ENCODE measurements at regions not wholly inside any gene's neighbourhood (a gene's known extent, or its start where the extent isn't known, plus 50 kb on each side); places are given as distances from the start of the nearest gene placed in this dataset.

DNA sequence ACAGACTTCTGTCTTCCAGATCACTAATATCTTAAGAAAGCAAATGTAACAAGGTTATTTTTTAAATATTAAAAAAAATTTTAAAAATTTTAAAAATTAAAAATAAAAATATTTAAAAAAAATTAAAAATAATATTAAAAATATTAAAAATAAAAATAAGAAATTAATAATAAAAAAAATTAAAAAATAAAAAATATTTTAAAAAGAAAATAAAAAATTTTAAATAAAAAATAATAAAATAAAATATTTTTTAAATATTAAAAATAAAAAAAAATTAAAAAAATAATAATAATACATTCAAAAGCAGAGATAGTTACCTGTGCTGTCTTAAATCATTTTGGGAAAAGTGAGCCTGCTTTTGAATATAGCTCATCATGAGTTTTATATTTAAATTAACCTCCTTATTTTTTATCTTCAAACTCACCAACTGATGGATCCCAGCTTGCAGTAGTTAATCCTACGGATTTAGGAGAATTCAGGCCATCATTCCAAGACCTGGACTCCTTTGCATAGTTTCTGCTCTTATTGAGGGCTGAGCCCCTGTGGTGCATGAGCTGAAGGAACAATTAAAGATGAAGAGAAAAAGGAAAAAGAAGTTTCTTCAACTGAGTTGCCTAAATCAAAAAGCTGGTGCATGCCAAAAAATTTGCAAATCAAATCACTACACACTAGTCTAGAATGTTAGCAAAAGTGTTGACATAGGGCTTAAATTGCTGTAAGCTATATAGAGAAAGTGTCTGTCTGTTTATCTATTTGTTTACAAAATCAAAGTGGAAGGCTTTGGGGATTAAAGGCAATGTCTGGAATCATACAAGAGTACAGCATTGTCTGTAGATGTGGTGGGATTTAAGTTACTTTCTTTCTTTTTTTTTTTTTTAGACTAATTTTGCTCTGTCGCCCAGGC, 50.5 kb upstream of the ZNF438 start:
- DNase-seq, result no peak

DNA sequence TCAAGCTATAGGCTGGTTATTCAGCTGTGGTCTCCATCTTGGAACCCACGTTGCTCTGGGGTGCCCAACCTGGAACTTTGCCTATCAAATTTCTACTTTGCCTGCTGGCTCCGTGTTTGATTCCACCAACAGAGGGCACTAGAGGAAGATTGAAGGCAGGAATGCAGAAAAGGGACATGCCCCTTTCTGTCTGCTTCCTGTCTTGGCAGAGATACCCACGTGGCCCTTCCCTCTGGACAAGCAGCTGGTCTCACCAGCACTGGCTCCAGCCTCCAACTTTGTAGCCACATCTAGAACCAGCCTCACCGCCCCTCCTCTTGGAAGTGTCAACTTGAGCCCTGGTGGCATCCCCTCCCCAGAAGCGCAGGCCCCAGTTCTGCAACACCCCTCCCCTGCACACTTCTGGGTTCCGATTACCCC, 52.1 kb upstream of the ZNF438 start:
- peak; percentile 79 for DNase-seq

DNA sequence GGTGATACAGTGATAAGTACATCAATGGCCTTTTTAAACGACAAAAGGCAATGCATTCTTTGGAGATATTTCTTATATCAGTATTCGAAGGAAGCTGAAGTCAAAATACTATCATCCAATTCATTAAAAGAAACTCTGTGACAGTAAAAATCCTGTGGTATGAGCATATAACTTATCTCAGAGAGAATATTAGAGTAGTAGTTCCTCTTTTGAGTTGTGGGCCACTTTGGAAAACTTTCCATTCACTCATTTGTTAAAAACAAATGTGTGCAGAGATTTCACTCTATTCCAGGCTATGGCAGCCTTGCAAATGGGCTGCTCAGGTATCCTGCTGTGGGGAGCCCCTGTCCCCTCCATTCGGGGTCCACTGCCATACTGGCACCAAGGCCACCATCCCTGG, 55.3 kb upstream of the ZNF438 start:
- no peak for DNase-seq

DNA sequence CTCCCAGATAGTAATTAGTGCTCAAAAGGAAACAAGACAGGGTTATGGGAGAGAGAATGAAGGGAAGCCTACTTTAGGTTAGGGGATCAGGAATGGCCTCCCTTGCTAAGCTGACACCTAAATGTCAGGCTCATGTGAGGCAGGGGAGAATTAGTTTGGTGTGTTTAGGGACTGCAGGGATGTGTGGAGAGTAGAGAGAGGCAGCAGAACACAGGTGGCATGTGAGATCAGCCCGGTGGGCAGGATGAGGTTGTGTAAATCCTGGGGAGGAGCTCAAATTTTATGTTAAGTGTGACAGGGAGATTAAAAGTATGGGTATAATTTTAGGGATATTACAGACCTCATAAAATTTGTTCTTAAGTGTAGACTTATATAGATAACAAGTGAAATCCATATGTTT, 56.2 kb upstream of the ZNF438 start:
- DNase-seq, result no peak

DNA sequence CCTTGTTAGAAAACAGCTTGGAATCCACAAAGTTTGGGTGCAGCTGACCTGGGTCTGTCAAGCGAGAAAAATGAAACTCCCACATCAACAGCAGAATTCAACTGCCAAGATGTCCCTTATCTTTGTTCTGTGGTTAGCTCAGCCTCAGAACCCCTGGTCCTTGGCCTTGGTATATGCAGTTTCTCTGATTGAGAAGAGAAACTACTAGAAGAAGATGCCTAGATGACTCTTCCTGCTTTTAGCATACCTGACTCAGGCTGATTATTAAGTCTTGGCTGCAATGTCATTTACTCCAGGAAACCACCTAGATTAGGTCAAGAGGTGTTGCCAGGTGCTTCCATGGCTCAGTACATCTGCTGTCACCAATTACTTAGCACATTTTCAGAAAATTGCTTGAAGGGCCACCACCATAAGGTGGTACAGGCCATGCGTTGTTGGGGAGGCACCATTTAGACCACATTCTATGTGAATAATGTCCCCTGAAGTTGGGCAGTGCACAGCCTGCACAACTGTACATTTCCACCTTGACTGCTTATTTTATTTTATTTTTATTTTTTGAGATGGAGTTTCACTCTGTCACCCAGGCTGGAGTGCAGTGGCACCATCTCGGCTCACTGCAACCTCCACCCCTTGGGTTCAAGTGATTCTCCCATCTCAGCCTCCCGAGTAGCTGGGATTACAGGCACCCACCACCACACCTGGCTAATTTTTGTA, 59.4 kb upstream of the ZNF438 start:
- DNase-seq, result no peak

DNA sequence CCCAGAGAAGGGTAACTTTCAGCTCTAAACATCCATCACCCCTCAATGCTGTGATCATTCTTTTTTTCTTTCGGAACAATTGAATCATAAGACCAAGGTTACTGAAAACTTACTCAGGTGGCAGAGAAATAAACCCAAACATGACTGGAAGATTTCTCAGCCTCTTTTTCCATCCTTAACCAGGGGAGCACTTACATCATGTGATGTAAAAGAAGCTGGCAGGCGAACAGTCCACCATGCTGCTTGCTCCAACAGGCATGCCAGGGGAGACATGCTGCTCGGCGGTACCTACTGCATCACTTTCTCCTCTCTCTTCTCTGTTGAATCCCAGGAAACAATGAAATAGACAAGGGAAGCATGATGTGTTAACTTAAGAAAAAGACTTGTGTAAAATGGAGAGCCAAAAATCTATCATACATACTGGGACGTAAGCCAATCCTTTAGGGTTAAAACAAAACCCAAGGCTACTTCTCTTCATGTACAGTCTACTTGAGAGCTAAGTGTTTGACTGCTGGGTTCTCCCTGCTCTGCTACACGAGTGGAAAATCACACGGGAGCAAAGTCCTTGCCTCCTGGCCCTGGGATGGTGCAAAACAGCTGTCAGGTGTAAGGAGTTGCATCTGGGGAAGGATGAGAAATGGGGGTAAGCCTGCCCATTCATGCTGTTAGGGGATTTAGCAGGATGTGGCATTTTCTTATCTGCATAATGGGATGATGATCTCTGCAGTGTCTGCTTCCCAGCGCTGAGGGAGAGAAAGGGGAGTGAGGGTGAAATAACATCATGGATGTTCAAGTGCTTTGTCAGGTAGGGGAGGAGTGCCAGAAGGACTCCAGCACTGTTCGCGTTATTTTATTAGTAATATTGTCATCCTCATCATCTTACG, 64.3 kb upstream of the ZNF438 start:
- DNase-seq, result no peak

DNA sequence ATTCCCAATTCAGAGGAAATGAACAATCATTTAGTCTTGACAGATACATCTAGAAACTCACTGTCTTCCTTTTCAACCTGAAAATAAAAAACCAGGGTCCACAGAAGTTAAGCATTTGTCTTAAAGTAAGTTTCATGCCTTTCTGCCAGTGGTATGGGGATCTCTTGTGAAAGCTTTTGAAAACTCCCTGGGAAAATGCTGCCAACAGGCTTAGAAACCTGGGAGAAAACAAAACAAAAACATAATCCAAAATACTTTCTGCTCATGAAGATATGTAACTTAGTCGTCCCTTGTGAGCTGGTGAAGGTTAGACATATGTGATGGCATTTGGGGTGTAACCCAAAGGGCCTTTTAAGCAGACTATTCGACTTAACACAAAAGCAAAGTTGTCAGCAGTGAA, 66.4 kb upstream of the ZNF438 start:
- DNase-seq, result no peak

DNA sequence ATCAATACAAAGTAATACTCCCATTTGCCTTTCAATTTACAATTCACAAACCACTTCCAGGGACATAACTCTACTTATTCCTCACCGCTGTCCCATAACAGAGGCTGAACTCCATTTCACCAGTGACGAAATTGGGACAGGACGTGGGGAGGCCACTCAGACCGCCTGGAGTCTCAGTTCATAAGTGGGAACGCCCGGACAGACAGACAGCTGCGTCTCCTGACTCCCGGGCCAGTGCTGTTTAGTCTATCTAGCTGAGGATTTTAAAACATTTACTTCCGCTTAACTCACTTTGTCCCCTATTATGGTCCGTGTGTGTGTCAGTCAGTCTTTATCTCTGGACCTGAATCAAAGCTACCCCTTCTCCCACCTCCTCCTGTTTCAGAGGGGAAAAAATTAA, 67.4 kb upstream of the ZNF438 start:
- no peak for DNase-seq

DNA sequence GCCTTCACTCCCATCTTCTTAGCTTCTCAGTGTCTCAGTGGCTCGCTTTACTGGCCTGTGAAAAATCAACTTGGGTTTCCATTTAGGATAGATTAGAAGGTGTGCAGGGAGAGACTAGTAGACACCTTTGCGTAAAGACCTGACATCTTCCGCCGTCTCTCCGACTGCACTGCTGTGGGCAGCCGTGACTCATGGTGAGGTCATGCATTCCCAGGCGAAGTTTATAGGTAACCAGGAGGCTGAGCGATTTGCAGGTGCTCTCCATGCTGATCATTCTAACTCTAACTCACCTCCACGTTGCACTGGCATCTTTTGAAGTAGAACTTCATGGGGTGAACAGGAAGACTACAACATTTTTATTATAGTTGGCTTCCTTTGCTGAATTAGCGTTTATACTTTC, 68.0 kb upstream of the ZNF438 start:
- peak; percentile 58 for DNase-seq

DNA sequence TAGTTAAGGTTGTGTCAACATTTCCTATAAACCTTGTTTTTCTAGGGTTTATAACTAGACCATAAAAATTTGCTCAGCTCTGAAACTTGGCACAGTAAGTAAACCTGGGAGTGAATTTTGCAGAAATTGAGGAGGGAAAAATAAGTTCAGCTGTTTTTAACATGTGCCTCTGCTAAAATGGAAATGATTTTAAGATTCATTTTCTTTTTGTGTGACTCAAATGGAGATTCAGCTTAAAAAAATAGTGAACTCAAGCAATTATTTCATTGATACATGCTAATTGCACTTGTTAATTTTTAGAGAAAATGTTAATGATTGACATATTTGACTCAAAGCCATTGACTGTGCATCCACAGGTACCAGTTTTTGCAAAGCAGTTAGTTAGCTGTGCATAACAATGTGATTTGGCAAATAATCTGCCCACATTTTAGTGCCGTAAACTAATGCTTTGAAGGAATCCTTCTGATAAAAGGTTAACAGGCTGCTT, 68.5 kb upstream of the ZNF438 start:
- DNase-seq, result no peak

DNA sequence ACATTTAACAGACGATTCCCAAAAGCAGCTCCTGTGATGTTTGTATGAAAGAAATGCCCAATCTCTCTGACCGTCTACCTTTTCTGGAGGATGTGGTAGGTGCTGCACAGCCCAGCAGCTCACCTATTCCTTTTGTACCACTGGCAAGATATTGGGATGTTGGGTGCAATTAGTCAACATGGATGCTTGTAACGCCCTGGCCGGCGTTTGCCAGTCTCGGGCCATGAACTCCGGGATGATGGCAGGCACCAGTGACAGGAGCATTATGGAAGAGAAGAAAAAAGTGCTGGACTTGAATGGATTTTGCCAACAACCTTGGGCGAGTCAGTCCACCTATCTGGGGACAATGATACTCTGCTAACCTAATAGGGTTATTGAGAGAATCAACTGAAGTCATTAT, 69.0 kb upstream of the ZNF438 start:
- no peak for DNase-seq

DNA sequence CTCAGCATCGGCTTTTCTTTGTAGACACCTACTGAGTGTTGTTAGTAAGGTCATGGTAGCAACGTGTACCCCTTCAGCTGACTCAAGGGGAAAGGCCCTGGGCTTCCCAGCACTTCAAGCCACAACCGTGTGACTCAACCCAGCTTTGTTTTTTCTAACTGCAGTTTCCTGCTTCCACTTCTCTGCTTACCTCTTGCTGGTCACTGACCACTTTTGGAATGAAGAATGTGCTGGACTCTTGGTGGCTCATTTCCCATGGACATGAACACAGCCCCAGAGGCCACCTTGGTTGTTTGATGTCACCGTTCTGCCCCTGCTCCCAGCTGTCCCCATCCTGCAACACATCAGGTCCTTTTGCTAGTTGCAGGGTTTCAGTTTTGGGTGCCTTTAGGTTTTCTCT, 69.5 kb upstream of the ZNF438 start:
- peak; percentile 75 for DNase-seq

DNA sequence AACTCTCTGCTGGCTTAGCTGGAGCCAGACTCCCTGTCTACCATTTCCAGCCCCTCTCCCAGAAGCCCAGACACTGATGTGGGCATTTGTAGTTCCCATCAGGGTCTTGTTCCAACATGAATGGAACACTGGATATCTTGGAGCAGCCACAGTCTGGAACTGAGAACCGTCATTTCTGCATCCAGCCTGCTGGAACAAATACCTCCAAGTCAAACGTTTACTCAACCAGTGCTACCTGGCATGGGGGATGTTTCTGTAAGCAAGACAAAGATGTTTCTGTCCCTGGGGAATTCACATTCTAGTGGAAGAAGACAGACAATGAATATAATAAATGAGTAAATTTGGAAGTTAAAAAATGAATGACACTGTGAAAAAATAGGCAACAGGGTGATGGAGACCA, 70.8 kb upstream of the ZNF438 start:
- no peak for DNase-seq

DNA sequence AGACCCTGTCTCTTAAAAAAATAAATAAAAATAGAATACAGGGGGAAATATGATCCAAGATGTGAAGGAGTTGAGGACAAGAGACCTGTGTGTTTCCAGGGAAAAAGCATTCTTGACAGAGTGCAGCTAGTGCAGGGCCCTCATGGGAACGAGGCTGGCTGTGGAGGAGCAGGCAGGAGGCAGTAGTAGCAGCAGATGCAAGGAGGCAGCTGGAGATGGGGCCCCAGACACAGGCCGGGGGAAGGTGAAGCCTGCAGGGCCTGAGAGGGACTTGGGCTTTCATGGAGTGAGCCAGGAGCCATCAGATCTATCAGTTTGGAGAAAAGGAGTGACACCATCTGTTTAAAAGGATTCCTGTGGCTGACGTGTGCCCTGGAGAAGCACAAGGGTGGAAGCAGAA, 71.4 kb upstream of the ZNF438 start:
- no peak for DNase-seq

DNA sequence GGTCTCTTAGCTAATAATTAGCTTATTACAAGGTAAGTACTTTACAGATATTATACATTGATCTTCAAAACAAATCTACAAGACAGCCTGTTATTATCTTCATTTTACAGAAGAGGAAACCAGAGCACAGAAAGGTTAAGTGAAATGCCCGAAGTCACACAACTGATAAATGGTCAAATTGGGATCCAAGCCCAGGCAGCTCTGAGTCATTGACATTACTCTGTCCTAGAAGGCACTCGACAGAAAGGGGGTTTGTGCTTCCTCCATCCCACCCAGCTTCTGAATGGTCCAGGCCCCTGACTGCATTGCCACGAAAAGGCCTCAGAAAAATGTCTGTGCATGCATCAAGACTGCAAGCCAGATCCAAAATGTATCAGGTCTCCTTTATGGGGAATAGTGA, 81.3 kb upstream of the ZNF438 start:
- no peak for DNase-seq

DNA sequence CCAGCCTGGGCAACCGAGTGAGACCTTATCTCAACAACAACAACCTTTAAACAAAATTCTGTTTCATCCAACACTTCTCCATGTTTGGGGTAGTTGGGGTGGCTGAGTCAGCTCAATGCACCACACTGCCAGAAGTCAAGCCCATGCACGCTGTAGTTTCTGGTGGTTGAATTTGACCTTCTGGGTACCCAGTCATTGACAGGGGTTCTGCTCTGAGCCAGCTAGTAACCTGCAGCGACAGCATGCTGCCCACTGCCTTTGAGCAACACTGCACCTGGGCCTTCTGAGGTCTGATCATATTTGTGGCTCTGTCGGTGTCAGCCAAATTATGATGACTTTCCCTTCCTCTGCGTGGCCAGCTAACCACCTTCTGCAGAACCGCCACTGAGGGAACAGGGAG, 84.6 kb upstream of the ZNF438 start:
- DNase-seq, result no peak

DNA sequence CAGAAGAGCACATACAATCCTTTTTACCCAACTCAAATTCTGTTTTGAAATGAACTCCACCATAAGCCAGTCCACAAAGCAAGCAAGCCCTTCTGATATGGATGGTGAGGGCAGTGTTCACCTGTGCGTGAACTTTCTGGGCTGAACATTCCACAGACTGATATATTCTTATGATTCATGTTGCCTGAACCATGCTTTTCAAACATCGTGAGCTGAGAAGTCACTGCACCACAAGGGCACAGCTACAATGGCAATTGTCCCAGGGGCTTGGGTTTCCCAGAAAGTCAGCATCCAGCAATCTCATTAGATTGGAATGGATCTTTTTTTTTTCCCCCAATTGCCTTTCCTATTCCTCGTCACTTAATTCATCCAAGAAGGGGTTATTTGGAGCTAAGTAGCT, 86.9 kb upstream of the ZNF438 start:
- no peak for DNase-seq

DNA sequence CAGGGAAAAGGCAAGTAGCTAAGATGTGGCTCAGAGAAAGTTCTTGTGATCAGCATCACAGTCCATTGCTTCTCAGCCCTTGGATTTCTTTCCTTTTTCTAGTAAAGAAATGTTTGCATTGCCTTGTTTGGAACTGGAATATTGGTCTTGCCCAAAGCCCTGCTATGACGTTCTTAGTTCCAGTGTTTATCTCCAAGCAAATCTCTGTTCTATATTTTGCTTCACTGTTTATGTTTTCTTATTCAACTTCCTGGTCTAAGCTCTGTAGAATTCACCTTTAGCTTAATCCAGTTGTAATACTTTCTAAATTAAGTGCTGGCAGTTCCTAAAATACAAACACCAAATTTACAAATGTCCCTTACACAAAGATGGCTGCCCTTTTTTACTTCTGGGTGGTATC, 88.7 kb upstream of the ZNF438 start:
- no peak for DNase-seq

DNA sequence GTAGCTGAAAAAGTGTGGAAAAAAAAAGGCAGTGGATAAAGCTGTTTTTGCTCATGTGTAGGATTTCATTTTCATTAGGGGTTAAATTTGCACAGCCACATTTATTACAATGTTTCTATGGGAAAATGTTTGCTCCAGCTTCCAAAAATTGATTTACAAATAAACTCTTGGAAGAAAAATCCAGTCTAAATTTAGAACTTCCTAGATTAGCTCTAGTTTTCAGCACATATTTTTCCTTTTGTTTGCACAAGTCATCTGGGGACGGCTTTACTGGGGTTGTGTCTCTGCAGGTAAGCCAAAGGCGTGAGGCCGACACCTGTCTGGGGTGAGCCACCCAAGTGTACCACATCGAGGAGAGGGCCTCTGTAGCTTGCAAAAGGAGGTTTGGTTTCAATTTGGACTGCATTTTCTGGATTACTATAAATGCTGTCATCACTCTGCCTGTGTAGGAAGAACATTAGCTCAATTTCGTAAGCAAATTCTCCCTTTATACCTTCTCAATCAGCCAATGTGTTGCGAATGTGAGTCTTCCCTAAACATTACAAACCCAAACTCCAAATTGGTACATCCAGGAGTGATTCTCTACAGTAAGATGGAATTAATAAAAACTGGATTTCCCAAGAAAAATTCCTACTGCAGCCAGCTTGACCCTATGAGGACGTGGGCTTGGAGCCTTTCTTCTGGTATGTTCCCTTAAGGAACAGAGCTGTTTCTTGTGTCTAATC, 89.5 kb upstream of the ZNF438 start:
- DNase-seq, result peak; percentile 16

DNA sequence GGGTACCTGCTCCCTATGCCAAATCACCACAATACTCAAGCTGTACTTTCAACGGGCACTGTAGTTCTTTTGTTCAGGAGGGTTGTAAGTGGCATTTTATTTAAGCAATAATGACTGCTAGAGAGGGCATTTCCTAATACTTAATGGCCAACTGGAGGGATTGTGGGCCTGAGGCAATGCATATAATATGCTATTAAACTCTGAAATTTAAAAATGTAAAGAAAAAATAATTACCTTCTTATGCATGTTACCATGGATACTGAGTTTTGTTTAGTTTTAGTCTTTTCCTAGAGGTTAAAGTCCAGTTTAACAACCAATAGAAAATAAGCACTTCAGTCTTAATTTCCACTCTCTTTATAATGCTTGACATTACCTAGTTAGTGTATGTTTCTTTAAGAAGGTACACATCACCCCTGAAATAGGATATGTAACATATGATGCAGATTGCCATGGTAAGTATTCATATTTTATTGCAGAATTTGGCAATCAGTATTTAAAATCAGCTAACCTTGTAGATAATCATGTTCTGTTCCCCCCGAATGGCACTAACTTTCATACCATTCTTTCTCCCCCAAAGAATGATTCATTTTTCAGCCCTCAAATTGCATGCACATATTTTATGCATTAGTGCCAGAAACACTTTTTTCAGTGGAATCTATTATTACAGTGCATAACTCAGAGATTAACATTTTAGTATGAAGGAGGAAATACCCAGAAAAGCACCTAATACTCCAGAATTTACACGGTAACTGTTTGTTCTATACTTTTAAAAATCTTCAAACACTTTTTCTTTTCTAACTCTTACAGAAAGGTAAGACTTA, 90.3 kb upstream of the ZNF438 start:
- no peak for DNase-seq

DNA sequence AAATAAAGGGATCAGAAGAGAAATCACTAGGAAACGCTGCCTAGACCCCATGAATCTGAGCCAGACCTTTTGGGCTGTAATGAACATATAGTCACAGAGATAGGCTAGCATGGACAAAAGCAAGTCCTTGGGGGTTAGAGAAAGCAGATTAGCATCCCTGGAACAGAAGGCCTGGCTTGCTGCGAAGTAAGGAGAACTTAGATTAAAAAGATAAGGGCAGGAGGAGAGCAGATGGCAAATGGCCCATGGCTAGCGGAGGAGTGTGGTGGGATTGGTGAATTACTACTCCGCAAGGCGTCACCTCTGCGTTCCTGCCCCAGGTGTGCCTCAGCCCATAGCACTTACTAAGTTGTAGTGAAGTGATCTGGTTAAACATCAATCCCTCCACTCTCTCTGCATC, 92.3 kb upstream of the ZNF438 start:
- peak; percentile 11 for DNase-seq

DNA sequence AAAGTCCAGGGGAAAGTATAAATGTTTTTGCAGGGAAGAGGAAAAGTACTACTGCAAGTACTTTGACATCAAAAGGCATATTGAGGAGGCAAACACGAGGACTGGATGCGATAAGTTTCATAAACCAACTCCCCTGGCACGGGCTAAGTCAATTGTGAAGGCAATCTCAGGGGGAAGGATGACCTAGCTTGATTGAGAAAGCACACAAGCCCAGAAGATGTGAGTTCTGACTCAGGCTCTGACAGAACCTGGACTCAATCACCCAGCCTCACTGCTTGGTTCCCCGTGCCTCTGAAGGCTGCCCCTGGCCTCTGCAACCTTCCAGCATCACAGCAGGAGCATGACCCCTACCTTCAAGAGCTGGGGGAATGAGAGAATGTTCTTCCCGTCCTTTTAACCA, 93.2 kb upstream of the ZNF438 start:
- DNase-seq, result peak; percentile 22
